PFSK-1 (cell line): ENCODE measurements at regions not wholly inside any gene's neighbourhood (a gene's known extent, or its start where the extent isn't known, plus 50 kb on each side); places are given as distances from the start of the nearest gene placed in this dataset.

Source experiments
- POLR2AphosphoS5 ChIP-seq: IDR thresholded peaks from 2 replicates; pipeline ENCODE4 v1.6.1; 2012; ENCODE audit warnings: low read depth, mild to moderate bottlenecking, control low read depth, low read length, moderate library complexity
- REST ChIP-seq, 2 experiments: IDR thresholded peaks; 2 replicates each; pipeline versions ENCODE4 v1.6.1 to v1.8.0; 2011 to 2012; ENCODE audit warnings: low read depth in 2 of 2, low read length in 2 of 2, control low read depth in 1 of 2, inconsistent platforms in 1 of 2, mild to moderate bottlenecking in 1 of 2, moderate library complexity in 1 of 2; ENCODE audit not compliant: insufficient read depth in 1 of 2
- SIN3A ChIP-seq: IDR thresholded peaks from 2 replicates; pipeline ENCODE4 v1.6.1; 2012; ENCODE audit warnings: mild to moderate bottlenecking, low read length, moderate library complexity, borderline replicate concordance; ENCODE audit not compliant: insufficient read depth
- TAF1 ChIP-seq: IDR thresholded peaks from 2 replicates; pipeline ENCODE4 v1.6.1; 2012; ENCODE audit warnings: low read length, control low read depth, borderline replicate concordance; ENCODE audit not compliant: insufficient read depth

- TF ChIP-seq POLR2AphosphoS5 (no peak), REST (IDR thresholded peaks at IDR 0.05; ENCODE audit: insufficient read depth in 1 of 2, low read depth in 2 of 2, low read length in 2 of 2) (no peak), TAF1 (no peak), SIN3A (no peak)
Observed at GRCh38 chr3:176359211-176359610, 838.1 kb downstream of the TBL1XR1 start.
